H1 (cell line): ENCODE measurements at regions not wholly inside any gene's neighbourhood (a gene's known extent, or its start where the extent isn't known, plus 50 kb on each side); places are given as distances from the start of the nearest gene placed in this dataset.

ENCODE experiments used
- BRCA1 ChIP-seq: IDR thresholded peaks from 2 replicates; pipeline ENCODE4 v1.6.1; 2012; ENCODE audit warnings: low read depth, low read length, improper control_type of control experiment
- CHD2 ChIP-seq: IDR thresholded peaks from 2 replicates; pipeline ENCODE4 v1.6.1; 2012; ENCODE audit warnings: low read length, improper control_type of control experiment
- CHD7 ChIP-seq: fragments of 300-600 bp; sonication (generic); IDR thresholded peaks from 2 replicates; pipeline ENCODE4 v1.7.1; 2012; ENCODE audit warnings: low read length, moderate library complexity, mild to moderate bottlenecking, inconsistent platforms; ENCODE audit not compliant: insufficient replicate concordance
- HDAC6 ChIP-seq: IDR thresholded peaks from one replicate; pipeline ENCODE4 v1.7.1; 2012; ENCODE audit warnings: low read depth, mild to moderate bottlenecking, inconsistent platforms, low read length, moderate library complexity
- NANOG ChIP-seq: IDR thresholded peaks from 2 replicates; pipeline ENCODE4 v1.6.1; 2011; ENCODE audit warnings: low read length, low read depth, mild to moderate bottlenecking, inconsistent platforms; ENCODE audit not compliant: insufficient read depth, poor library complexity, severe bottlenecking
- NRF1 ChIP-seq: IDR thresholded peaks from 2 replicates; pipeline ENCODE4 v1.6.1; 2011; ENCODE audit warnings: mild to moderate bottlenecking, low read depth, low read length, improper control_type of control experiment
- RAD21 ChIP-seq, 2 experiments: IDR thresholded peaks in 1 of 2; conservative IDR thresholded peaks in 1 of 2; 2 replicates each; pipeline ENCODE4 v1.6.1; 2011; ENCODE audit warnings: low read depth in 2 of 2, low read length in 2 of 2, improper control_type of control experiment in 1 of 2, inconsistent platforms in 1 of 2, mild to moderate bottlenecking in 1 of 2, moderate library complexity in 1 of 2
- RBBP5 ChIP-seq: IDR thresholded peaks from 2 replicates; pipeline ENCODE4 v1.7.1; 2012; ENCODE audit warnings: low read depth, mild to moderate bottlenecking, inconsistent platforms, low read length, moderate library complexity, borderline replicate concordance
- RFX5 ChIP-seq: IDR thresholded peaks from 2 replicates; pipeline ENCODE4 v1.6.1; 2011; ENCODE audit warnings: low read depth, low read length, improper control_type of control experiment, borderline replicate concordance
- SIN3A ChIP-seq, 2 experiments: IDR thresholded peaks in 1 of 2; conservative IDR thresholded peaks in 1 of 2; 2 replicates each; pipeline ENCODE4 v1.6.1; 2011 to 2012; ENCODE audit warnings: low read length in 2 of 2, improper control_type of control experiment in 1 of 2, low read depth in 1 of 2, mild to moderate bottlenecking in 1 of 2
- TBP ChIP-seq: IDR thresholded peaks from 2 replicates; pipeline ENCODE4 v1.6.1; 2011; ENCODE audit warnings: low read depth, low read length, improper control_type of control experiment

GRCh38 chr10:3574451-3574850, 210.6 kb downstream of the KLF6 start (continued):
- TF ChIP-seq CHD7 (no peak), RAD21 (IDR thresholded peaks at IDR 0.05 in 1 of 2, conservative IDR thresholded peaks at IDR 0.05 in 1 of 2; ENCODE audit: low read depth in 2 of 2, low read length in 2 of 2) (no peak), TBP (no peak), CHD2 (no peak), BRCA1 (no peak), HDAC6 (no peak), RBBP5 (no peak), RFX5 (no peak), NANOG (no peak), NRF1 (no peak), SIN3A (conservative IDR thresholded peaks at IDR 0.05 in 1 of 2, IDR thresholded peaks at IDR 0.05 in 1 of 2; ENCODE audit: low read depth in 1 of 2, low read length in 2 of 2) (no peak)
